ENCODE measurements at regions not wholly inside any gene's neighbourhood (a gene's known extent, or its start where the extent isn't known, plus 50 kb on each side); places are given as distances from the start of the nearest gene placed in this dataset.

- WGBS (ENCODE audit: insufficient coverage), result 87% methylated on average over 2 of the region's 2 CpGs
- intact Hi-C loops (cut with micrococcal nuclease), result no loop called here
- TF ChIP-seq CTCF (IDR thresholded peaks at IDR 0.05), result no peak
- no peaks in the 10 kb centered on the region for H3K36me3 ChIP-seq (replicated peaks in 1 of 2; ENCODE audit: control insufficient read depth in 1 of 2, insufficient read depth in 2 of 2, low read length in 2 of 2)
- no peaks in the 10 kb centered on the region for H3K4me1 ChIP-seq (ENCODE audit: control insufficient read depth in 1 of 2, insufficient read depth in 2 of 2, low read length in 2 of 2)
- no peaks in the 10 kb centered on the region for H3K79me2 ChIP-seq (ENCODE audit: insufficient read depth, low read length)
- H3K4me3 Mint-ChIP-seq, result no peak overlapping the region
- H3K36me3 Mint-ChIP-seq, result no peaks in the 10 kb centered on the region
- no peak overlapping the region for H3K4me3 ChIP-seq (replicated peaks in 1 of 3; ENCODE audit: low read depth in 2 of 3, low read length in 3 of 3)
- no peak for DNase-seq
- H3K4me2 ChIP-seq (replicated peaks; ENCODE audit: extremely low read depth, low read length, poor library complexity, severe bottlenecking), result no peak overlapping the region
- no peak overlapping the region for H3K27ac ChIP-seq (ENCODE audit: low read depth in 1 of 2, low read length in 2 of 2)
- H3K27ac Mint-ChIP-seq, result no peak overlapping the region
- H3K27me3 ChIP-seq (ENCODE audit: control insufficient read depth in 2 of 2, insufficient read depth in 2 of 2, low read length in 2 of 2), result no peaks in the 10 kb centered on the region
- H2AFZ ChIP-seq (ENCODE audit: insufficient read depth, low read depth, low read length, poor library complexity, severe bottlenecking), result no peak overlapping the region
- no peaks in the 10 kb centered on the region for H3K4me1 Mint-ChIP-seq
- H3K27me3 Mint-ChIP-seq (ENCODE audit: low read depth in 3 of 3), result no peaks in the 10 kb centered on the region
- no peaks in the 10 kb centered on the region for H4K20me1 ChIP-seq (ENCODE audit: insufficient read depth, low read length)
- H3K9me3 Mint-ChIP-seq, result peaks cover 0 to 4% (median under 1%) of the 10 kb centered on the region in 7 donors
- H3K9me3 ChIP-seq (replicated peaks in 1 of 2; ENCODE audit: control insufficient read depth in 1 of 2, insufficient read depth in 1 of 2, low read length in 2 of 2), result no peaks in the 10 kb centered on the region
- H3K9ac ChIP-seq (ENCODE audit: insufficient read depth, low read length, poor library complexity, severe bottlenecking), result no peak overlapping the region
These were observed 1101.0 kb upstream of the PCDH7 start for GRCh38 chr4:29619168-29619567.

GRCh38 chr4:29632199-29632598 is 1088.0 kb upstream of the PCDH7 start:
- no peaks in the 10 kb centered on the region for H4K20me1 ChIP-seq (ENCODE audit: insufficient read depth, low read length)
- Mint-ChIP-seq H3K4me3 (no peak overlapping the region), H3K36me3 (no peaks in the 10 kb centered on the region), H3K9me3 (peaks cover 0 to 5% (median 0%) of the 10 kb centered on the region in 7 donors), H3K27ac (no peak overlapping the region), H3K27me3 (ENCODE audit: low read depth in 3 of 3) (no peaks in the 10 kb centered on the region), H3K4me1 (no peaks in the 10 kb centered on the region)
- H3K27me3 ChIP-seq (ENCODE audit: control insufficient read depth in 2 of 2, insufficient read depth in 2 of 2, low read length in 2 of 2), result no peaks in the 10 kb centered on the region
- no peaks in the 10 kb centered on the region for H3K4me1 ChIP-seq (ENCODE audit: control insufficient read depth in 1 of 2, insufficient read depth in 2 of 2, low read length in 2 of 2)
- no peak overlapping the region for H3K27ac ChIP-seq (ENCODE audit: low read depth in 1 of 2, low read length in 2 of 2)
- no peaks in the 10 kb centered on the region for H3K79me2 ChIP-seq (ENCODE audit: insufficient read depth, low read length)
- H2AFZ ChIP-seq (ENCODE audit: insufficient read depth, low read depth, low read length, poor library complexity, severe bottlenecking), result no peak overlapping the region
- WGBS (ENCODE audit: insufficient coverage), result no CpG with 5 or more reads among the region's 2 CpGs
- no peak overlapping the region for H3K4me3 ChIP-seq (replicated peaks in 1 of 3; ENCODE audit: low read depth in 2 of 3, low read length in 3 of 3)
- H3K4me2 ChIP-seq (replicated peaks; ENCODE audit: extremely low read depth, low read length, poor library complexity, severe bottlenecking), result no peak overlapping the region
- no peak for TF ChIP-seq CTCF (IDR thresholded peaks at IDR 0.05)
- H3K9ac ChIP-seq (ENCODE audit: insufficient read depth, low read length, poor library complexity, severe bottlenecking), result no peak overlapping the region
- no peak for DNase-seq
- H3K9me3 ChIP-seq (replicated peaks in 1 of 2; ENCODE audit: control insufficient read depth in 1 of 2, insufficient read depth in 1 of 2, low read length in 2 of 2), result no peaks in the 10 kb centered on the region
- H3K36me3 ChIP-seq (replicated peaks in 1 of 2; ENCODE audit: control insufficient read depth in 1 of 2, insufficient read depth in 2 of 2, low read length in 2 of 2), result no peaks in the 10 kb centered on the region
- intact Hi-C loops (cut with micrococcal nuclease), result no loop called here

Measured in CD14-positive monocyte (primary cell).